PC-9 (cell line): ENCODE measurements at regions not wholly inside any gene's neighbourhood (a gene's known extent, or its start where the extent isn't known, plus 50 kb on each side); places are given as distances from the start of the nearest gene placed in this dataset.
A peak's percentile ranks its signal among the peaks of the same experiment; 100 is the strongest.

Experiments
- BruUV-seq: library from RNA; stranded (reverse); fragments of 400-500 nt; replicated peaks from 2 replicates; lab custom pipeline; 2021; lab: Mats Ljungman, UMichigan
- CTCF ChIA-PET: fragments of 300-600 bp; sonication (Branson Sonifier 250); formaldehyde crosslinking; loops from one replicate; lab custom pipeline; 2022; ENCODE audit warnings: antibody characterized with exemption; lab: Charles Lee
- POLR2A ChIA-PET: fragments of 300-600 bp; sonication (Branson Sonifier 250); formaldehyde crosslinking; loops from one replicate; lab custom pipeline; 2022; ENCODE audit warnings: antibody characterized with exemption; ENCODE audit not compliant: unreplicated experiment; lab: Charles Lee
- DNase-seq, 2 experiments: peaks; one replicate each; pipeline versions ENCODE4 v3.0.0 to v3.0.0-alpha.2; 2015 to 2022; ENCODE audit warnings: mixed read lengths in 1 of 2
- H2AFZ ChIP-seq: fragments of 200-600 bp; sonication (generic); 2 replicates; pipeline ENCODE4 v1.8.1; 2017; ENCODE audit warnings: antibody characterized with exemption
- H3F3A ChIP-seq: fragments of 200-600 bp; sonication (generic); 2 replicates; pipeline ENCODE4 v1.8.1; 2017; ENCODE audit warnings: antibody characterized with exemption, mild to moderate bottlenecking, low read depth; ENCODE audit not compliant: insufficient read depth
- H3K27ac ChIP-seq: fragments of 200-600 bp; sonication (generic); 2 replicates; pipeline ENCODE4 v1.6.1; 2016; ENCODE audit warnings: mixed run types
- H3K27me3 ChIP-seq: fragments of 200-600 bp; sonication (generic); 2 replicates; pipeline ENCODE4 v1.6.1; 2016; ENCODE audit warnings: low read depth, mixed run types; ENCODE audit not compliant: insufficient read depth
- H3K36me3 ChIP-seq: fragments of 200-600 bp; sonication (generic); 2 replicates; pipeline ENCODE4 v1.6.1; 2016; ENCODE audit warnings: low read depth, mixed run types
- H3K4me1 ChIP-seq: fragments of 200-600 bp; sonication (generic); replicated peaks from 2 replicates; pipeline ENCODE4 v1.6.1; 2016; ENCODE audit warnings: mixed run types; ENCODE audit not compliant: insufficient read depth
- H3K4me2 ChIP-seq: fragments of 200-600 bp; sonication (generic); 2 replicates; pipeline ENCODE4 v1.6.1; 2017; ENCODE audit warnings: mixed run types
- H3K4me3 ChIP-seq: fragments of 200-600 bp; sonication (generic); 2 replicates; pipeline ENCODE4 v1.6.1; 2016; ENCODE audit warnings: mixed run types
- H3K79me2 ChIP-seq: fragments of 200-600 bp; sonication (generic); 2 replicates; pipeline ENCODE4 v1.6.1; 2017; ENCODE audit warnings: low read depth, mixed run types
- H3K9me2 ChIP-seq: fragments of 200-600 bp; sonication (generic); 2 replicates; pipeline ENCODE4 v1.8.1; 2017; ENCODE audit warnings: mild to moderate bottlenecking; ENCODE audit not compliant: insufficient read depth
- H3K9me3 ChIP-seq: fragments of 200-600 bp; sonication (generic); 2 replicates; pipeline ENCODE4 v1.8.1; 2016; ENCODE audit warnings: low read depth; ENCODE audit not compliant: insufficient read depth
- H4K20me1 ChIP-seq: fragments of 200-600 bp; sonication (generic); 2 replicates; pipeline ENCODE4 v1.8.1; 2017; ENCODE audit not compliant: insufficient read depth
- CTCF ChIP-seq: fragments of 200-600 bp; sonication (generic); conservative IDR thresholded peaks from 2 replicates; pipeline ENCODE4 v1.6.1; 2017; ENCODE audit warnings: mixed run types, antibody characterized with exemption, mild to moderate bottlenecking, moderate library complexity
- EZH2 ChIP-seq: fragments of 200-600 bp; sonication (generic); IDR thresholded peaks from 2 replicates; pipeline ENCODE4 v1.8.0; 2017; ENCODE audit warnings: antibody characterized with exemption, low read depth
- intact Hi-C: fragments of 100-400 bp; cut with micrococcal nuclease; formaldehyde crosslinking; loops from one replicate; pipeline ENCODE4 v1.10.0; 2022; ENCODE audit not compliant: unreplicated experiment

- BruUV-seq, result no TSS peak
- H3K4me3 ChIP-seq, result no peak overlapping the region
- H3K9me3 ChIP-seq, result no peaks in the 10 kb centered on the region
- no peaks in the 10 kb centered on the region for H4K20me1 ChIP-seq
- H3F3A ChIP-seq, result peaks cover 17% of the 10 kb centered on the region
- no peak for TF ChIP-seq EZH2
- no peak for TF ChIP-seq CTCF
- no peak for DNase-seq
- no peaks in the 10 kb centered on the region for H3K9me2 ChIP-seq
- intact Hi-C loops, result no loop called here
- H3K27me3 ChIP-seq, result no peaks in the 10 kb centered on the region
- no peaks in the 10 kb centered on the region for H3K36me3 ChIP-seq
- H2AFZ ChIP-seq, result no peak overlapping the region
- CTCF ChIA-PET, result no interaction called here
- POLR2A ChIA-PET, result interaction anchor here (2.2 kb wide), 1 partner anchor 41 kb away, joined by 35 read pairs; no protein-coding TSS in a partner anchor
- H3K79me2 ChIP-seq, result no peaks in the 10 kb centered on the region
- peaks cover 49% of the 10 kb centered on the region for H3K4me1 ChIP-seq
- peak overlapping the region; percentile 51 for H3K4me2 ChIP-seq
- H3K27ac ChIP-seq, result peak overlapping the region; percentile 84
These were observed 265.6 kb downstream of the ANAPC1 start for GRCh38 chr2:111618226-111618977.

- H3K9me3 ChIP-seq, result no peaks in the 10 kb centered on the region
- intact Hi-C loops, result no loop called here
- POLR2A ChIA-PET, result interaction anchor here (2.2 kb wide), 1 partner anchor 40 kb away, joined by 35 read pairs; no protein-coding TSS in a partner anchor
- H3F3A ChIP-seq, result peaks cover 17% of the 10 kb centered on the region
- no peaks in the 10 kb centered on the region for H3K79me2 ChIP-seq
- no peak overlapping the region for H2AFZ ChIP-seq
- H3K27me3 ChIP-seq, result no peaks in the 10 kb centered on the region
- TF ChIP-seq EZH2, result no peak
- no peak; the same call in 1 of the 2 replicates for TF ChIP-seq CTCF
- BruUV-seq, result no TSS peak
- H4K20me1 ChIP-seq, result no peaks in the 10 kb centered on the region
- H3K4me1 ChIP-seq, result peaks cover 57% of the 10 kb centered on the region
- H3K4me2 ChIP-seq, result no peak overlapping the region
- no peaks in the 10 kb centered on the region for H3K9me2 ChIP-seq
- no peaks in the 10 kb centered on the region for H3K36me3 ChIP-seq
- no peak for DNase-seq
- CTCF ChIA-PET, result no interaction called here
- H3K4me3 ChIP-seq, result no peak overlapping the region
- H3K27ac ChIP-seq, result peak overlapping the region; percentile 84; the same call in 1 of the 2 replicates
These were observed 264.8 kb downstream of the ANAPC1 start for GRCh38 chr2:111618978-111619902.

GRCh38 chr2:111620281-111620680 lies 263.7 kb downstream of the ANAPC1 start:
- H3K79me2 ChIP-seq, result no peaks in the 10 kb centered on the region

More at GRCh38 chr2:111620281-111620680, 263.7 kb downstream of the ANAPC1 start:
- no peak overlapping the region for H3K4me3 ChIP-seq
- CTCF ChIA-PET, result no interaction called here
- TF ChIP-seq EZH2 (no peak), CTCF (no peak)
- POLR2A ChIA-PET, result no interaction called here
- peaks cover 22% of the 10 kb centered on the region for H3F3A ChIP-seq
- DNase-seq, result no peak
- H2AFZ ChIP-seq, result no peak overlapping the region
- peaks cover 67% of the 10 kb centered on the region for H3K4me1 ChIP-seq
- BruUV-seq, result no TSS peak
- no peaks in the 10 kb centered on the region for H3K9me3 ChIP-seq
- H4K20me1 ChIP-seq, result no peaks in the 10 kb centered on the region
- H3K27ac ChIP-seq, result no peak overlapping the region
- no peaks in the 10 kb centered on the region for H3K27me3 ChIP-seq
- H3K4me2 ChIP-seq, result no peak overlapping the region
- intact Hi-C loops, result no loop called here
- H3K9me2 ChIP-seq, result no peaks in the 10 kb centered on the region
- H3K36me3 ChIP-seq, result no peaks in the 10 kb centered on the region
